ENCODE measurements at regions not wholly inside any gene's neighbourhood (a gene's known extent, or its start where the extent isn't known, plus 50 kb on each side); places are given as distances from the start of the nearest gene placed in this dataset.

DNA sequence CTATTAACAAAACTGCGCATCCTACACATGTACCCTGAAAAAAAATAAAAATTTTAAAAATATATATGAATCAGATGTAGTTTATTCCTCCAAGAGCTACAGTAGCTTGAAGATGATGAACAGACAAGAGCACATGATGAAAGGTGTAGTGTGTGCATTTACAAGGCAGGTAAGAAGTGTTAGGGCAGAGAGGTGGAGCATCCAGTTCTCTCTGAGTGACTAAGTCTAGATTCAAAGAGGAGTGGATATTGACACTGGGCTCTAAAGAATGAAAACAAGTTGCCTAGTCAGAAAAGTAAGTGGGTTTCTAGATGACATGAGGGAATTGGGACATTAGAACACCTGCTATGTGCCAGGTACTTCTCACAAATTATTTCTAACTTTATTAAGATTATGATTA is 76.0 kb upstream of the CARD18 start:
- TF ChIP-seq TAF1 (IDR thresholded peaks at IDR 0.05; ENCODE audit: control insufficient read depth, extremely low read depth, insufficient read depth, low read length, severe bottlenecking) (no peak), NBN (IDR thresholded peaks at IDR 0.05; ENCODE audit: low read depth) (no peak), MTA2 (IDR thresholded peaks at IDR 0.05; ENCODE audit: low read depth) (no peak), EZH2 (IDR thresholded peaks at IDR 0.05; ENCODE audit: borderline replicate concordance, low read depth, low read length) (no peak), TRIM28 (IDR thresholded peaks at IDR 0.05) (no peak), NRF1 (conservative IDR thresholded peaks at IDR 0.05 in 1 of 2, IDR thresholded peaks at IDR 0.05 in 1 of 2) (no peak), ZFP30 (CRISPR knock-in tag; IDR thresholded peaks at IDR 0.05; ENCODE audit: borderline replicate concordance) (no peak), ESRRA (IDR thresholded peaks at IDR 0.05; ENCODE audit: borderline replicate concordance, low read depth) (no peak), SIN3B (IDR thresholded peaks at IDR 0.05; ENCODE audit: low read depth) (no peak), ZNF717 (CRISPR knock-in tag; IDR thresholded peaks at IDR 0.05) (no peak)
- TF ChIP-seq, protein P1, sequence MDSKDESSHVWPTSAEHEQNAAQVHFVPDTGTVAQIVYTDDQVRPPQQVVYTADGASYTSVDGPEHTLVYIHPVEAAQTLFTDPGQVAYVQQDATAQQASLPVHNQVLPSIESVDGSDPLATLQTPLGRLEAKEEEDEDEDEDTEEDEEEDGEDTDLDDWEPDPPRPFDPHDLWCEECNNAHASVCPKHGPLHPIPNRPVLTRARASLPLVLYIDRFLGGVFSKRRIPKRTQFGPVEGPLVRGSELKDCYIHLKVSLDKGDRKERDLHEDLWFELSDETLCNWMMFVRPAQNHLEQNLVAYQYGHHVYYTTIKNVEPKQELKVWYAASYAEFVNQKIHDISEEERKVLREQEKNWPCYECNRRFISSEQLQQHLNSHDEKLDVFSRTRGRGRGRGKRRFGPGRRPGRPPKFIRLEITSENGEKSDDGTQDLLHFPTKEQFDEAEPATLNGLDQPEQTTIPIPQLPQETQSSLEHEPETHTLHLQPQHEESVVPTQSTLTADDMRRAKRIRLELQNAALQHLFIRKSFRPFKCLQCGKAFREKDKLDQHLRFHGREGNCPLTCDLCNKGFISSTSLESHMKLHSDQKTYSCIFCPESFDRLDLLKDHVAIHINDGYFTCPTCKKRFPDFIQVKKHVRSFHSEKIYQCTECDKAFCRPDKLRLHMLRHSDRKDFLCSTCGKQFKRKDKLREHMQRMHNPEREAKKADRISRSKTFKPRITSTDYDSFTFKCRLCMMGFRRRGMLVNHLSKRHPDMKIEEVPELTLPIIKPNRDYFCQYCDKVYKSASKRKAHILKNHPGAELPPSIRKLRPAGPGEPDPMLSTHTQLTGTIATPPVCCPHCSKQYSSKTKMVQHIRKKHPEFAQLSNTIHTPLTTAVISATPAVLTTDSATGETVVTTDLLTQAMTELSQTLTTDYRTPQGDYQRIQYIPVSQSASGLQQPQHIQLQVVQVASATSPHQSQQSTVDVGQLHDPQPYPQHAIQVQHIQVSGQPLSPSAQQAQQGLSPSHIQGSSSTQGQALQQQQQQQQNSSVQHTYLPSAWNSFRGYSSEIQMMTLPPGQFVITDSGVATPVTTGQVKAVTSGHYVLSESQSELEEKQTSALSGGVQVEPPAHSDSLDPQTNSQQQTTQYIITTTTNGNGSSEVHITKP (IDR thresholded peaks at IDR 0.05; ENCODE audit: partially characterized antibody) = no peak
- TF ChIP-seq, protein P2, sequence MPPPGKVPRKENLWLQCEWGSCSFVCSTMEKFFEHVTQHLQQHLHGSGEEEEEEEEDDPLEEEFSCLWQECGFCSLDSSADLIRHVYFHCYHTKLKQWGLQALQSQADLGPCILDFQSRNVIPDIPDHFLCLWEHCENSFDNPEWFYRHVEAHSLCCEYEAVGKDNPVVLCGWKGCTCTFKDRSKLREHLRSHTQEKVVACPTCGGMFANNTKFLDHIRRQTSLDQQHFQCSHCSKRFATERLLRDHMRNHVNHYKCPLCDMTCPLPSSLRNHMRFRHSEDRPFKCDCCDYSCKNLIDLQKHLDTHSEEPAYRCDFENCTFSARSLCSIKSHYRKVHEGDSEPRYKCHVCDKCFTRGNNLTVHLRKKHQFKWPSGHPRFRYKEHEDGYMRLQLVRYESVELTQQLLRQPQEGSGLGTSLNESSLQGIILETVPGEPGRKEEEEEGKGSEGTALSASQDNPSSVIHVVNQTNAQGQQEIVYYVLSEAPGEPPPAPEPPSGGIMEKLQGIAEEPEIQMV (tag; conservative IDR thresholded peaks at IDR 0.05; ENCODE audit: low read depth) = no peak
- TF ChIP-seq, protein P3, sequence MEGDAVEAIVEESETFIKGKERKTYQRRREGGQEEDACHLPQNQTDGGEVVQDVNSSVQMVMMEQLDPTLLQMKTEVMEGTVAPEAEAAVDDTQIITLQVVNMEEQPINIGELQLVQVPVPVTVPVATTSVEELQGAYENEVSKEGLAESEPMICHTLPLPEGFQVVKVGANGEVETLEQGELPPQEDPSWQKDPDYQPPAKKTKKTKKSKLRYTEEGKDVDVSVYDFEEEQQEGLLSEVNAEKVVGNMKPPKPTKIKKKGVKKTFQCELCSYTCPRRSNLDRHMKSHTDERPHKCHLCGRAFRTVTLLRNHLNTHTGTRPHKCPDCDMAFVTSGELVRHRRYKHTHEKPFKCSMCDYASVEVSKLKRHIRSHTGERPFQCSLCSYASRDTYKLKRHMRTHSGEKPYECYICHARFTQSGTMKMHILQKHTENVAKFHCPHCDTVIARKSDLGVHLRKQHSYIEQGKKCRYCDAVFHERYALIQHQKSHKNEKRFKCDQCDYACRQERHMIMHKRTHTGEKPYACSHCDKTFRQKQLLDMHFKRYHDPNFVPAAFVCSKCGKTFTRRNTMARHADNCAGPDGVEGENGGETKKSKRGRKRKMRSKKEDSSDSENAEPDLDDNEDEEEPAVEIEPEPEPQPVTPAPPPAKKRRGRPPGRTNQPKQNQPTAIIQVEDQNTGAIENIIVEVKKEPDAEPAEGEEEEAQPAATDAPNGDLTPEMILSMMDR (IDR thresholded peaks at IDR 0.05 in 2 of 3, conservative IDR thresholded peaks at IDR 0.05 in 1 of 3; ENCODE audit: insufficient read depth in 2 of 3, low read depth in 1 of 3, low read length in 3 of 3) = no peak
